Thoracic aorta (tissue), 2 donors: ENCODE measurements at regions not wholly inside any gene's neighbourhood (a gene's known extent, or its start where the extent isn't known, plus 50 kb on each side); places are given as distances from the start of the nearest gene placed in this dataset.

ENCODE experiments used
- ATAC-seq: fragments of 150-250 bp; one replicate; pipeline ENCODE4 v1.8.0; 2017; ENCODE audit warnings: low read depth; ENCODE audit not compliant: insufficient number of reproducible peaks, low FRiP score
- DNase-seq: peaks from one replicate; pipeline ENCODE4 v3.0.0-alpha.2; 2020; ENCODE audit warnings: low spot score
- H3K27ac ChIP-seq, 2 donors: fragments of 200-600 bp; sonication (generic); 1 replicate in 1 of 2; 2 replicates in 1 of 2; pipeline ENCODE4 v1.5.1; 2016; ENCODE audit warnings: mild to moderate bottlenecking in 2 of 2, moderate library complexity in 2 of 2
- H3K27me3 ChIP-seq: fragments of 200-600 bp; sonication (generic); replicated peaks from 2 replicates; pipeline ENCODE4 v1.6.0; 2016; ENCODE audit warnings: mild to moderate bottlenecking; ENCODE audit not compliant: insufficient read depth
- H3K36me3 ChIP-seq: fragments of 200-600 bp; sonication (generic); one replicate; pipeline ENCODE4 v1.5.1; 2016
- H3K4me1 ChIP-seq, 2 donors: fragments of 200-600 bp; sonication (generic); 1 replicate in 1 of 2; 2 replicates in 1 of 2; pipeline versions ENCODE4 v1.5.1 to v1.6.0; 2016; ENCODE audit warnings: low read depth in 2 of 2, mild to moderate bottlenecking in 1 of 2; ENCODE audit not compliant: control insufficient read depth in 1 of 2
- H3K4me3 ChIP-seq: fragments of 200-600 bp; sonication (generic); 2 replicates; pipeline ENCODE4 v1.5.1; 2016; ENCODE audit warnings: mild to moderate bottlenecking
- H3K9me3 ChIP-seq: fragments of 200-600 bp; sonication (generic); 2 replicates; pipeline ENCODE4 v1.5.1; 2016
- CTCF ChIP-seq: fragments of 200-600 bp; sonication (generic); IDR thresholded peaks from one replicate; pipeline ENCODE4 v1.5.1; 2019; ENCODE audit warnings: antibody characterized with exemption

GRCh38 chr5:5716665-5717064 lies 294.2 kb downstream of the ICE1 start:
- H3K4me1 ChIP-seq: no peaks in the 10 kb centered on the region
- ATAC-seq: no peak
- H3K9me3 ChIP-seq: no peaks in the 10 kb centered on the region
- H3K36me3 ChIP-seq: no peaks in the 10 kb centered on the region
- no peaks in the 10 kb centered on the region for H3K27me3 ChIP-seq
- H3K4me3 ChIP-seq: no peak overlapping the region
- TF ChIP-seq CTCF: no peak
- no peak for DNase-seq
- no peak overlapping the region for H3K27ac ChIP-seq

- H3K27me3 ChIP-seq: no peaks in the 10 kb centered on the region
- H3K9me3 ChIP-seq: no peaks in the 10 kb centered on the region
- no peak overlapping the region for H3K4me3 ChIP-seq
- TF ChIP-seq CTCF: no peak
- DNase-seq: no peak
- H3K36me3 ChIP-seq: no peaks in the 10 kb centered on the region
- peaks cover 0 to 13% of the 10 kb centered on the region in 2 donors for H3K4me1 ChIP-seq
- no peak overlapping the region for H3K27ac ChIP-seq
- no peak for ATAC-seq
Measured at GRCh38 chr5:5711592-5711991, 289.1 kb downstream of the ICE1 start.

GRCh38 chr5:5711112-5711511 lies 288.6 kb downstream of the ICE1 start:
- no peak for TF ChIP-seq CTCF
- no peak for ATAC-seq
- DNase-seq: no peak
- no peaks in the 10 kb centered on the region for H3K9me3 ChIP-seq
- H3K4me1 ChIP-seq: peaks cover 0 to 13% of the 10 kb centered on the region in 2 donors
- H3K36me3 ChIP-seq: no peaks in the 10 kb centered on the region
- peak overlapping the region; percentile 34 for H3K4me3 ChIP-seq
- H3K27me3 ChIP-seq: no peaks in the 10 kb centered on the region
- H3K27ac ChIP-seq: no peak overlapping the region

- ATAC-seq (no peak), DNase-seq (no peak)
- H3K9me3 ChIP-seq: no peaks in the 10 kb centered on the region
- peak overlapping the region; percentile 34 for H3K4me3 ChIP-seq
- TF ChIP-seq CTCF: no peak
- no peaks in the 10 kb centered on the region for H3K27me3 ChIP-seq
- peaks cover 0 to 13% of the 10 kb centered on the region in 2 donors for H3K4me1 ChIP-seq
- H3K36me3 ChIP-seq: no peaks in the 10 kb centered on the region
- H3K27ac ChIP-seq: no peak overlapping the region
Measured at GRCh38 chr5:5710471-5710870, 288.0 kb downstream of the ICE1 start.

- ATAC-seq (no peak), DNase-seq (no peak)
- no peaks in the 10 kb centered on the region for H3K36me3 ChIP-seq
- no peaks in the 10 kb centered on the region for H3K27me3 ChIP-seq
- TF ChIP-seq CTCF: no peak
- H3K9me3 ChIP-seq: no peaks in the 10 kb centered on the region
- no peak overlapping the region for H3K4me3 ChIP-seq
- H3K4me1 ChIP-seq: peaks cover 0 to 13% of the 10 kb centered on the region in 2 donors
- no peak overlapping the region for H3K27ac ChIP-seq
Measured at GRCh38 chr5:5708367-5708919, 286.0 kb downstream of the ICE1 start.
